ENCODE measurements at regions not wholly inside any gene's neighbourhood (a gene's known extent, or its start where the extent isn't known, plus 50 kb on each side); places are given as distances from the start of the nearest gene placed in this dataset.

- TF ChIP-seq, protein P1, sequence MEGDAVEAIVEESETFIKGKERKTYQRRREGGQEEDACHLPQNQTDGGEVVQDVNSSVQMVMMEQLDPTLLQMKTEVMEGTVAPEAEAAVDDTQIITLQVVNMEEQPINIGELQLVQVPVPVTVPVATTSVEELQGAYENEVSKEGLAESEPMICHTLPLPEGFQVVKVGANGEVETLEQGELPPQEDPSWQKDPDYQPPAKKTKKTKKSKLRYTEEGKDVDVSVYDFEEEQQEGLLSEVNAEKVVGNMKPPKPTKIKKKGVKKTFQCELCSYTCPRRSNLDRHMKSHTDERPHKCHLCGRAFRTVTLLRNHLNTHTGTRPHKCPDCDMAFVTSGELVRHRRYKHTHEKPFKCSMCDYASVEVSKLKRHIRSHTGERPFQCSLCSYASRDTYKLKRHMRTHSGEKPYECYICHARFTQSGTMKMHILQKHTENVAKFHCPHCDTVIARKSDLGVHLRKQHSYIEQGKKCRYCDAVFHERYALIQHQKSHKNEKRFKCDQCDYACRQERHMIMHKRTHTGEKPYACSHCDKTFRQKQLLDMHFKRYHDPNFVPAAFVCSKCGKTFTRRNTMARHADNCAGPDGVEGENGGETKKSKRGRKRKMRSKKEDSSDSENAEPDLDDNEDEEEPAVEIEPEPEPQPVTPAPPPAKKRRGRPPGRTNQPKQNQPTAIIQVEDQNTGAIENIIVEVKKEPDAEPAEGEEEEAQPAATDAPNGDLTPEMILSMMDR (conservative IDR thresholded peaks at IDR 0.05) = no peak
- H3K27ac ChIP-seq = no peak overlapping the region
Observed at GRCh38 chr21:15390049-15390448, 325.2 kb upstream of the NRIP1 start.

DNA sequence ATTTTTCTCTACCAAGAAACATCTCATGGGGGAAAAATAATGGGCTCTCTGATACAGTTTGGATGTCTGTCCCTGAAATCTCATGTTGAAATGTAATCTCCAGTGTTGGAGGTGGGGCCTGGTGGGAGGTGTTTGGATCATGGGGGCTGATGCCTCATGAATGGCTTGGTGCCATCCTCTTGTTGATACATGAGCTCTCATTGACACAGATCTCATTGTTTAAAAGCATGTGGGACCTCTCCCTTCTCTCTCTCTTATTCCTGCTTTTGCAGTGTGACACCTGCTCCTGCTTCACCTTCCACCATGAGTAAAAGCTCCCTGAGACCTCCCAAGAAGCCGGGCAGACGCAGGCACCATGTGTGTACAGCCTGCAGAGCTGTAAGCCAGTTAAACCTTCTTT, 332.5 kb upstream of the NRIP1 start:
- TF ChIP-seq, protein P1 (conservative IDR thresholded peaks at IDR 0.05) = no peak

GRCh38 chr21:15400905-15401304, 328.9 kb upstream of the USP25 start:
- H3K27ac ChIP-seq = no peak overlapping the region
- TF ChIP-seq, protein P1 (conservative IDR thresholded peaks at IDR 0.05) = no peak

More for the DNA sequence above, 332.5 kb upstream of the NRIP1 start:
- H3K27ac ChIP-seq = no peak overlapping the region

- TF ChIP-seq, protein P1 (conservative IDR thresholded peaks at IDR 0.05) = no peak
Observed at GRCh38 chr21:15401331-15401730, 328.5 kb upstream of the USP25 start.

GRCh38 chr21:15405214-15405613, 324.6 kb upstream of the USP25 start:
- H3K27ac ChIP-seq = no peak overlapping the region
- TF ChIP-seq, protein P1 (conservative IDR thresholded peaks at IDR 0.05) = no peak

More at GRCh38 chr21:15401331-15401730, 328.5 kb upstream of the USP25 start:
- H3K27ac ChIP-seq = no peak overlapping the region

- TF ChIP-seq, protein P1 (conservative IDR thresholded peaks at IDR 0.05) = no peak
- H3K27ac ChIP-seq = peak overlapping the region; percentile 42; the same call in 1 of the 2 replicates
Observed at GRCh38 chr21:15406791-15407190, 323.0 kb upstream of the USP25 start.

DNA sequence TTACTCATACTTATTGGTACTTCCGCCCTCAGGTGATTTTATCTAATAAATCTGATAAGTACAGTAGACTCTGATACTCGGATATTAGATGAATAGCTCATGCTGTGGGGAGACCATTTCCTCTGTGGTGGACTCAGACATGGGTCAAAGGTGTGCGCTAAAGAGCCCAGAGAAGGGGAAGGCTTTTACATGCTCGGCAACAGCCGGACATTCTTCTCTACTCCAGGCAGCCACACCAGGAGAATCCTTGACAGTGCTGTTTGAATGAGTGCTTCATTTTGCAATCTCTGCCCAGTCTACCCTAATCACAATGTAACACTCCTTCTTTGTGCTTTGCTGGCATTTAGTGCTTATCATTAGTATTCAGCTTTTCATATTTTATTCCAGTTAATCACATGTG, 322.2 kb upstream of the USP25 start:
- TF ChIP-seq, protein P1 (conservative IDR thresholded peaks at IDR 0.05) = no peak
- peak overlapping the region; percentile 42; the same call in 1 of the 2 replicates for H3K27ac ChIP-seq

All from VCaP (cell line).